ENCODE measurements at regions not wholly inside any gene's neighbourhood (a gene's known extent, or its start where the extent isn't known, plus 50 kb on each side); places are given as distances from the start of the nearest gene placed in this dataset.

GRCh38 chr2:67216881-67217280, 180.3 kb upstream of the ETAA1 start:
- H3K4me3 ChIP-seq (ENCODE audit: low read depth, low read length), result no peak overlapping the region

GRCh38 chr2:67217398-67217797, 179.7 kb upstream of the ETAA1 start:
- H3K4me3 ChIP-seq (ENCODE audit: low read depth, low read length), result no peak overlapping the region

GRCh38 chr2:67218056-67218455, 179.1 kb upstream of the ETAA1 start:
- no peak overlapping the region for H3K4me3 ChIP-seq (ENCODE audit: low read depth, low read length)

GRCh38 chr2:67219651-67220050, 177.5 kb upstream of the ETAA1 start:
- H3K4me3 ChIP-seq (ENCODE audit: low read depth, low read length), result no peak overlapping the region

GRCh38 chr2:67221266-67221665, 175.9 kb upstream of the ETAA1 start:
- H3K4me3 ChIP-seq (ENCODE audit: low read depth, low read length), result no peak overlapping the region

- H3K4me3 ChIP-seq (ENCODE audit: low read depth, low read length), result no peak overlapping the region
Observed at GRCh38 chr2:67225287-67225973, 171.7 kb upstream of the ETAA1 start.

- H3K4me3 ChIP-seq (ENCODE audit: low read depth, low read length), result no peak overlapping the region
Observed at GRCh38 chr2:67229706-67230105, 167.4 kb upstream of the ETAA1 start.

GRCh38 chr2:67232936-67233335, 164.2 kb upstream of the ETAA1 start:
- no peak overlapping the region for H3K4me3 ChIP-seq (ENCODE audit: low read depth, low read length)

GRCh38 chr2:67234440-67234839, 162.7 kb upstream of the ETAA1 start:
- no peak overlapping the region for H3K4me3 ChIP-seq (ENCODE audit: low read depth, low read length)

- no peak overlapping the region for H3K4me3 ChIP-seq (ENCODE audit: low read depth, low read length)
Observed at GRCh38 chr2:67237288-67237687, 159.8 kb upstream of the ETAA1 start.

- H3K4me3 ChIP-seq (ENCODE audit: low read depth, low read length), result no peak overlapping the region
Observed at GRCh38 chr2:67240507-67240906, 156.6 kb upstream of the ETAA1 start.

GRCh38 chr2:67241453-67241852, 155.7 kb upstream of the ETAA1 start:
- H3K4me3 ChIP-seq (ENCODE audit: low read depth, low read length), result no peak overlapping the region

GRCh38 chr2:67242456-67242855, 154.7 kb upstream of the ETAA1 start:
- no peak overlapping the region for H3K4me3 ChIP-seq (ENCODE audit: low read depth, low read length)

- H3K4me3 ChIP-seq (ENCODE audit: low read depth, low read length), result no peak overlapping the region
Observed at GRCh38 chr2:67243919-67244318, 153.2 kb upstream of the ETAA1 start.

GRCh38 chr2:67246791-67247190, 150.3 kb upstream of the ETAA1 start:
- no peak overlapping the region for H3K4me3 ChIP-seq (ENCODE audit: low read depth, low read length)

GRCh38 chr2:67251741-67252140, 145.4 kb upstream of the ETAA1 start:
- no peak overlapping the region for H3K4me3 ChIP-seq (ENCODE audit: low read depth, low read length)

GRCh38 chr2:67255933-67256615, 141.1 kb upstream of the ETAA1 start:
- no peak overlapping the region for H3K4me3 ChIP-seq (ENCODE audit: low read depth, low read length)

- no peak overlapping the region for H3K4me3 ChIP-seq (ENCODE audit: low read depth, low read length)
Observed at GRCh38 chr2:67256892-67257291, 140.2 kb upstream of the ETAA1 start.

- no peak overlapping the region for H3K4me3 ChIP-seq (ENCODE audit: low read depth, low read length)
Observed at GRCh38 chr2:67258122-67258521, 139.0 kb upstream of the ETAA1 start.

GRCh38 chr2:67258831-67259230, 138.3 kb upstream of the ETAA1 start:
- no peak overlapping the region for H3K4me3 ChIP-seq (ENCODE audit: low read depth, low read length)

- H3K4me3 ChIP-seq (ENCODE audit: low read depth, low read length), result no peak overlapping the region
Observed at GRCh38 chr2:67259556-67260342, 137.4 kb upstream of the ETAA1 start.
